GM15510 (cell line): ENCODE measurements at regions not wholly inside any gene's neighbourhood (a gene's known extent, or its start where the extent isn't known, plus 50 kb on each side); places are given as distances from the start of the nearest gene placed in this dataset.

ENCODE experiments used
- POLR2A ChIP-seq: IDR thresholded peaks from 3 replicates; pipeline ENCODE4 v1.6.1; 2011; ENCODE audit warnings: borderline replicate concordance; ENCODE audit not compliant: insufficient read length; ENCODE audit errors: extremely low read depth

- TF ChIP-seq POLR2A = no peak
These were observed 67.5 kb upstream of the PRDX6 start for GRCh38 chr1:173409613-173410012.

GRCh38 chr1:173410133-173410793 is 66.9 kb upstream of the PRDX6 start:
- TF ChIP-seq POLR2A = no peak

GRCh38 chr1:173410794-173411236 is 66.3 kb upstream of the PRDX6 start:
- TF ChIP-seq POLR2A = no peak

GRCh38 chr1:173411835-173412742 is 65.0 kb upstream of the PRDX6 start:
- no peak for TF ChIP-seq POLR2A

GRCh38 chr1:173413271-173413707 is 63.8 kb upstream of the PRDX6 start:
- TF ChIP-seq POLR2A = peak; percentile 43

GRCh38 chr1:173414136-173414535 is 63.0 kb upstream of the PRDX6 start:
- TF ChIP-seq POLR2A = peak; percentile 49

- TF ChIP-seq POLR2A = no peak
These were observed 62.5 kb upstream of the PRDX6 start for GRCh38 chr1:173414539-173415226.

GRCh38 chr1:173415490-173415889 is 61.6 kb upstream of the PRDX6 start:
- TF ChIP-seq POLR2A = no peak

- no peak for TF ChIP-seq POLR2A
These were observed 61.2 kb upstream of the PRDX6 start for GRCh38 chr1:173415905-173416450.

- TF ChIP-seq POLR2A = no peak
These were observed 59.6 kb upstream of the PRDX6 start for GRCh38 chr1:173417563-173417962.

- TF ChIP-seq POLR2A = no peak
These were observed 58.8 kb upstream of the PRDX6 start for GRCh38 chr1:173418107-173418985.

GRCh38 chr1:173420330-173420806 is 56.8 kb upstream of the PRDX6 start:
- TF ChIP-seq POLR2A = no peak

- TF ChIP-seq POLR2A = no peak
These were observed 55.8 kb upstream of the PRDX6 start for GRCh38 chr1:173421286-173421685.

GRCh38 chr1:173421789-173422188 is 55.3 kb upstream of the PRDX6 start:
- no peak for TF ChIP-seq POLR2A
